ENCODE measurements at regions not wholly inside any gene's neighbourhood (a gene's known extent, or its start where the extent isn't known, plus 50 kb on each side); places are given as distances from the start of the nearest gene placed in this dataset.

DNA sequence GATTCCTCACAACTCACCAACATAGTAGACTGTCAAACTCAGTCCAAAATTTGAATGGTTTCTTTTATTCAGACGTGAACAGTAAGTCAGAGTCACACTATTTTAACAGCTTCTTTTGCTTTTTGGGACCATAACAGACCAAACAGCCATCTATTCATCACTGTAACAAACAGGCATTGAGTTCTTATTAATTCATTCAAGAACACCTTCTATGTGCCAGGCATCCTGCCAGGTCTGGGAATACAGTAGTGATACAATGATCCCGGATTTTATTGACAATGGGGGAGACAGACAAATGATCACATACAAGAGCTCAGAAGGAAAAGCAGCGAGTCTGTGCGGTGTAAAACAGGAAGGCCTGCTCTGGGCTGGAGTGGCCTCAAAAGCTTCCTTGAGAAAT is 153.3 kb upstream of the ERCC6L2 start:
- H3K27ac ChIP-seq (ENCODE audit: low read length): no peak overlapping the region
- H3K36me3 ChIP-seq (ENCODE audit: control insufficient read depth, insufficient read depth, low read length): no peaks in the 10 kb centered on the region
- H3K4me1 ChIP-seq (ENCODE audit: control insufficient read depth, insufficient read depth, low read length): no peaks in the 10 kb centered on the region
- no peaks in the 10 kb centered on the region for H3K27me3 ChIP-seq (ENCODE audit: control insufficient read depth, insufficient read depth, low read length)
- DNase-seq (ENCODE audit: low read depth, low spot score): no peak
- no peak overlapping the region for H3K4me3 ChIP-seq (ENCODE audit: low read length)
- no peaks in the 10 kb centered on the region for H3K9me3 ChIP-seq (ENCODE audit: control insufficient read depth, insufficient read depth, low read length)
- WGBS (ENCODE audit: insufficient coverage, insufficient read length): no CpG with 5 or more reads among the region's 4 CpGs

DNA sequence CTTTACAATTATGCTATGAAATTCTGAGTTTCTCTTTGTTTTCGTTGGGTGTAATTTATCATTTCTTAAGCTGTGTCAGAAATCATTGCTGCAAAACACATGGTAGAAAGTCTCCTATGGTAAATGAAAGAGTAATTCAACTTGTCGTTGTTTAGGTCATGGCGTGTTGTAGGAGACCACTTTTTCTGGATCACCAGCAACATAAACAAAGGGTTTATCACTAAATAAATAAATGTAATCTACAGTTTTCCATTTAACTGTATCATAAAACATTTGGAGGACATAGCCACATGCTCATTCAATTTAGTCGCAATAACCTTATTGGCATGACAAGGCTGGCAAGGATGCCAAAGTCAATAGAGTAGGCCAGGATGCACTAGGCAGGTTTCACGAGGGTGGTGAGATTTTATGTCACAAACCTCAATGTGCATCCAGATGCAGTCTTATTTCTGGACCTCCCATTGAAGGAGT is 154.4 kb upstream of the ERCC6L2 start:
- no peak for DNase-seq (ENCODE audit: low read depth, low spot score)
- no peaks in the 10 kb centered on the region for H3K36me3 ChIP-seq (ENCODE audit: control insufficient read depth, insufficient read depth, low read length)
- no CpG with 5 or more reads among the region's 5 CpGs for WGBS (ENCODE audit: insufficient coverage, insufficient read length)
- no peaks in the 10 kb centered on the region for H3K27me3 ChIP-seq (ENCODE audit: control insufficient read depth, insufficient read depth, low read length)
- H3K27ac ChIP-seq (ENCODE audit: low read length): no peak overlapping the region
- no peak overlapping the region for H3K4me3 ChIP-seq (ENCODE audit: low read length)
- no peaks in the 10 kb centered on the region for H3K4me1 ChIP-seq (ENCODE audit: control insufficient read depth, insufficient read depth, low read length)
- no peaks in the 10 kb centered on the region for H3K9me3 ChIP-seq (ENCODE audit: control insufficient read depth, insufficient read depth, low read length)

DNA sequence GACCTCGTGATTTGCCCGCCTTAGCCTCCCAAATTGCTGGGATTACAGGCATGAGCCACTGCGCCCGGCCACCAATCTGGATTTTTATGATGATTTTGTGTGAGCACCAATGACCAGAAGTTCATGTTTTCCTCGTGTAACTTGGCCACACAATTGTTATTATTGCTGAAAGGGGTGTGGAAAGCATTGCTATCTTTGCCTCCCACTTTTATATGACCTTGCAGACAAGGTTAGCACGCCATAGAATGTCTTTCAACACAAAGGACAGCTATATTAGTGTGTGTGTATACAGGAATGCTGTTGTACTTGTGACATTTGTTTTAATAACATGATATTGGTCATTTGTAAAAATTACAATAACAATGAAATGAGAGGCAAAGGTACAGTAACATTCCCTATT is 155.0 kb upstream of the ERCC6L2 start:
- no peaks in the 10 kb centered on the region for H3K9me3 ChIP-seq (ENCODE audit: control insufficient read depth, insufficient read depth, low read length)
- WGBS (ENCODE audit: insufficient coverage, insufficient read length): no CpG with 5 or more reads among the region's 6 CpGs

DNA sequence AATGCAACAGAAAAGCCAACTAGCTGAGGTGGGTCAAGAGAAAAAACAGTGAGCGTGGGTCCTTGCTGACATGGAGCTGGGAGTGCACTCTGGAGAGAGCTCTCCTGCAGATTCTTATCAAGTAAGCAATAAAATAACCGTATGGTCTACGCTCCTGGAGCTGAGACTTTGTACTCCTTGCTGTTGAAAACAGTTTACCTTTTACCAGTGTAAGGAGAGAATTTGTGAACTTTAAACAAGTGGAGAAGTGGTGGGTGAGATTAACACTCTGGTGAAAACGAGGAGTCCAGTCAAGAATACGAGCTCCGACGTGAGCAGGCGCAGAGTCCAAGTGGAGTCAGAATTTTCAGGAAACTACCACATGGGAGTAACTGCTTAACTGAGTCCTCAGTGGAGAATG is 156.1 kb upstream of the ERCC6L2 start:
- H3K9me3 ChIP-seq (ENCODE audit: control insufficient read depth, insufficient read depth, low read length): no peaks in the 10 kb centered on the region
- H3K4me1 ChIP-seq (ENCODE audit: control insufficient read depth, insufficient read depth, low read length): no peaks in the 10 kb centered on the region
- H3K27ac ChIP-seq (ENCODE audit: low read length): no peak overlapping the region
- H3K27me3 ChIP-seq (ENCODE audit: control insufficient read depth, insufficient read depth, low read length): no peaks in the 10 kb centered on the region
- no peaks in the 10 kb centered on the region for H3K36me3 ChIP-seq (ENCODE audit: control insufficient read depth, insufficient read depth, low read length)
- WGBS (ENCODE audit: insufficient coverage, insufficient read length): no CpG with 5 or more reads among the region's 8 CpGs
- no peak for DNase-seq (ENCODE audit: low read depth, low spot score)
- no peak overlapping the region for H3K4me3 ChIP-seq (ENCODE audit: low read length)

More for the DNA sequence above, 155.0 kb upstream of the ERCC6L2 start:
- Histone ChIP-seq H3K4me3 (ENCODE audit: low read length) (no peak overlapping the region), H3K27ac (ENCODE audit: low read length) (no peak overlapping the region), H3K36me3 (ENCODE audit: control insufficient read depth, insufficient read depth, low read length) (no peaks in the 10 kb centered on the region), H3K4me1 (ENCODE audit: control insufficient read depth, insufficient read depth, low read length) (no peaks in the 10 kb centered on the region), H3K27me3 (ENCODE audit: control insufficient read depth, insufficient read depth, low read length) (no peaks in the 10 kb centered on the region)
- DNase-seq (ENCODE audit: low read depth, low spot score): no peak

DNA sequence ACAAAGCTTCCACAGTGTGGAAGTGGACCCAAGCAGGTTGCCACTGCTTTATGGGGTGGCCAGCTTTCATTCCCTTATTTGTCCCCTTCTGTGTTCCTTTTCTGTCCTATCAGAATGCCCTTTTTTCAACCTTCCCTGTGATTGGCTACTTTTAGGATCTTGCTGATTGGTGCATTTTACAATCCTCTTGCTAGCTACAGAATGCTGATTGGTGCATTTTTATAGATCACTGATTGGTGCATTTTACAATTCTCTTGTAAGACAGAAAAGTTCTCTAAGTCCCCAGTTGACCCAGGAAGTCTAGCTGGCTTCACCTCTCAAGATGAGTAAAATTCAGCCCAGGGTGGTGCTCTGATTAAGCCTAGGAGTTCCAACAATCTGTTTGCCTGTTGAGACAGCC is 157.2 kb upstream of the ERCC6L2 start:
- Histone ChIP-seq H3K27ac (ENCODE audit: low read length) (no peak overlapping the region), H3K9me3 (ENCODE audit: control insufficient read depth, insufficient read depth, low read length) (no peaks in the 10 kb centered on the region), H3K4me1 (ENCODE audit: control insufficient read depth, insufficient read depth, low read length) (no peaks in the 10 kb centered on the region), H3K36me3 (ENCODE audit: control insufficient read depth, insufficient read depth, low read length) (no peaks in the 10 kb centered on the region), H3K4me3 (ENCODE audit: low read length) (no peak overlapping the region), H3K27me3 (ENCODE audit: control insufficient read depth, insufficient read depth, low read length) (no peaks in the 10 kb centered on the region)
- no peak for DNase-seq (ENCODE audit: low read depth, low spot score)

DNA sequence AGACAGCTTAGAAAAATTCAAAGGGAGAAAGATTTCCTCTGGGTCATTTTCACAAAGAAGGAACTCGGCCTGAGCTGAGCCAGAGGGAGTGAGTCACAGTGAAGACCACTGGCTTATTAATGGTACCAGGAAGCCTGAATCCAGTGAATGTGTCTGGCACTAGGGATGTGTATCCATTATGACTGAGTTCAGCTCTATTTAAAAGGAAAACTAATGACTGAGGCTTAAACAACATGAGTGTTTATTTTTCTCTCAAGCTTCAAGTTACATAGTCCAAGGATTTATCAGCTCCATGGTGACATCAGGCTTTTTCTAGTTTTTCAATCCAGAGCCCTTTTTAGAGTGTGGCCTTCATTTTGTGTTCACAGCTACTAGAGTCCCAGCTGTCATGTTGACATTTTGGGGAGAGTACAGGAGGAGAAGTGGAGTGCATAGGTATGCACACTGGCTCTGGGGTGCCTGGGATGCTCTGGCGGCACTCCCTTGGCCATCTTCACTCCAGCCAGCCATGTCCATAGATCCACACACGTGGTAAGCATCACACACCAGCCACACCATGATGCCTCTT is 159.5 kb upstream of the ERCC6L2 start:
- H3K36me3 ChIP-seq (ENCODE audit: control insufficient read depth, insufficient read depth, low read length): no peaks in the 10 kb centered on the region
- no peaks in the 10 kb centered on the region for H3K27me3 ChIP-seq (ENCODE audit: control insufficient read depth, insufficient read depth, low read length)
- WGBS (ENCODE audit: insufficient coverage, insufficient read length): no CpG with 5 or more reads among the region's 3 CpGs
- H3K27ac ChIP-seq (ENCODE audit: low read length): no peak overlapping the region
- H3K9me3 ChIP-seq (ENCODE audit: control insufficient read depth, insufficient read depth, low read length): no peaks in the 10 kb centered on the region
- DNase-seq (ENCODE audit: low read depth, low spot score): no peak
- H3K4me3 ChIP-seq (ENCODE audit: low read length): no peak overlapping the region
- no peaks in the 10 kb centered on the region for H3K4me1 ChIP-seq (ENCODE audit: control insufficient read depth, insufficient read depth, low read length)

DNA sequence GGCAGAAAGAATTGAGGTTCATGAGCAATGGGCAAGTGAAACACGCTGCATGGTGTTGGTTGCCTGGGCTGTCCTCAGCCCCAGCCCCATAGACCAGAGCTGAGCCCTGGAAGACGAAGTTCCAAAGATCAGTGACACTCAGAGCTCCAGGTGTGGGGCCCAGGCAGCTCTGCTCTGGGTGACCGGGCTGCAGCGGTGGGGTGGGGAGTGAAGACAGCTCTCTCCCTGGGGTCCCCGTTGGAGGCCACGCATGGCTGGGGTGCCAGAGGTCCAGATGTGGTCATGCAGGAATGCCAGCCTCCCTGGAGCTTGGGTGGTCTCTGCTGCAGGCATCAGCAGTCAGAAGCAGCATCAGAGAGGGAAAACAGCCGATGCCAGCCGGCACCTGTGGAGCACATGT is 165.0 kb upstream of the ERCC6L2 start:
- DNase-seq (ENCODE audit: low read depth, low spot score): no peak
- no peaks in the 10 kb centered on the region for H3K4me1 ChIP-seq (ENCODE audit: control insufficient read depth, insufficient read depth, low read length)
- H3K9me3 ChIP-seq (ENCODE audit: control insufficient read depth, insufficient read depth, low read length): no peaks in the 10 kb centered on the region
- no peak overlapping the region for H3K4me3 ChIP-seq (ENCODE audit: low read length)
- H3K27ac ChIP-seq (ENCODE audit: low read length): no peak overlapping the region
- H3K36me3 ChIP-seq (ENCODE audit: control insufficient read depth, insufficient read depth, low read length): no peaks in the 10 kb centered on the region
- WGBS (ENCODE audit: insufficient coverage, insufficient read length): no CpG with 5 or more reads among the region's 8 CpGs
- H3K27me3 ChIP-seq (ENCODE audit: control insufficient read depth, insufficient read depth, low read length): no peaks in the 10 kb centered on the region

DNA sequence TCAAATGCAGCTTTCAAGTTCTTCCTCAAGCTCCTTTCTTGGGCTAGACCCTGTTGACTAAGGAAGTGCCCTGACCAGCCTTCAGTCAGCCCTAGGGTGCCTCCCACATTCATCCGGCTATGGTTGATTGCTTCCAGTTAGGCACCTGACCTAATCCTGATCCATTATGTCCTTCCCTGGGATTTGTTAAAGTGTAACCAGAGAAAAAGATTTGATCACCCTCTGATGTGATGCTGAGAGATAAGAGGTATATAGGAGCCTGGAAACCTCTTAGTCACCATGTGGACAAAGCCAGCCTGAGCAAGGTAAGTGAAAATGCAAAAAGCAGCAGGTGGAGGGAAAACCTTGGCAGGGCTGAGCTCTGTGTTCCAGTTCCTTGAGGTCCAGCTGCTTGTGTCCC is 178.8 kb upstream of the ERCC6L2 start:
- Histone ChIP-seq H3K27ac (ENCODE audit: low read length) (no peak overlapping the region), H3K36me3 (ENCODE audit: control insufficient read depth, insufficient read depth, low read length) (no peaks in the 10 kb centered on the region), H3K27me3 (ENCODE audit: control insufficient read depth, insufficient read depth, low read length) (no peaks in the 10 kb centered on the region), H3K4me1 (ENCODE audit: control insufficient read depth, insufficient read depth, low read length) (no peaks in the 10 kb centered on the region), H3K4me3 (ENCODE audit: low read length) (no peak overlapping the region), H3K9me3 (ENCODE audit: control insufficient read depth, insufficient read depth, low read length) (no peaks in the 10 kb centered on the region)
- no peak for DNase-seq (ENCODE audit: low read depth, low spot score)
- no CpG with 5 or more reads among the region's 1 CpG for WGBS (ENCODE audit: insufficient coverage, insufficient read length)

DNA sequence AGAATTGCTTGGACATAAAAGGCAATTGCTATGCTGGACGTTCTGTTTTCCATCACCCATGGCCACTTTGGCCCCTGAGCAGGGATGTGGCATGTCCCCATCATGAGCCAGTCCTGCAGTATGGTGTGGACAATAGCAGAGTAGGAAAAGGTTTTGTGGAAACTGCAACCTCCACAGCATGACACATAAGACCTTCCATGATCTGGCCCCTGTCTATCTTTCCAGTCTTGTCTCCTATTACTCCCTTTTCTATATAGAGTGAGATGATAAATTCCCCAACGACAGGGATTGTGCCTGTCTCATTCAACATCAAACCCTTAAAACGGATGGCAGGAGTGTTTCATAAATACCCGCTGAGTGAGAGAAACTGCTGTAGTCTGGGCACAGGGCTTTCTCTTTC is 174.7 kb upstream of the PTCH1 start:
- no peak for DNase-seq (ENCODE audit: low read depth, low spot score)
- Histone ChIP-seq H3K27ac (ENCODE audit: low read length) (no peak overlapping the region), H3K9me3 (ENCODE audit: control insufficient read depth, insufficient read depth, low read length) (no peaks in the 10 kb centered on the region), H3K36me3 (ENCODE audit: control insufficient read depth, insufficient read depth, low read length) (no peaks in the 10 kb centered on the region), H3K4me1 (ENCODE audit: control insufficient read depth, insufficient read depth, low read length) (0 out of 2 replicates have a peak, but pooled peaks cover 1% of the 10 kb centered on the region), H3K4me3 (ENCODE audit: low read length) (no peak overlapping the region), H3K27me3 (ENCODE audit: control insufficient read depth, insufficient read depth, low read length) (no peaks in the 10 kb centered on the region)
- WGBS (ENCODE audit: insufficient coverage, insufficient read length): no CpG with 5 or more reads among the region's 4 CpGs

DNA sequence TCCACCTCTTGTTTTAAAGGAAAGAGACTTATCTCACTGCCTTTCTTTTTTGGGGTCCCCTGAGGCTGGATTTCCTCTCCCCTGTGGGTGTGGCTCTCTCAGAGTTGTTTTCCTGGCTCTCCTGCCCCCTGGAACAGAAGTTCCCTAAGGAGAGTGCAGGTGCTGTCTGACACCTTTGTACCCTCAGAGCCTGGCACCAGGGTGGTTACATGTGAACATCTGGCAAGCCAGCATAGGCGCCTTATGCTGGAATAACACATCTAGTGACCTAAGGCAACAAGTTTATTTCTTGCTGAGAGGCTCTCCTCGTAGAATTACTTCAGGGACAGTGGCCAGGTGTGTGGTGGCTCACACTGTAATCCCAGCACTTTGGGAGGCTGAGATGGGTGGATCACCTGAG is 172.9 kb upstream of the PTCH1 start:
- Histone ChIP-seq H3K36me3 (ENCODE audit: control insufficient read depth, insufficient read depth, low read length) (no peaks in the 10 kb centered on the region), H3K9me3 (ENCODE audit: control insufficient read depth, insufficient read depth, low read length) (no peaks in the 10 kb centered on the region; the same call in 1 of the 2 replicates), H3K27me3 (ENCODE audit: control insufficient read depth, insufficient read depth, low read length) (no peaks in the 10 kb centered on the region), H3K27ac (ENCODE audit: low read length) (no peak overlapping the region), H3K4me1 (ENCODE audit: control insufficient read depth, insufficient read depth, low read length) (0 out of 2 replicates have a peak, but pooled peaks cover 1% of the 10 kb centered on the region), H3K4me3 (ENCODE audit: low read length) (no peak overlapping the region)
- WGBS (ENCODE audit: insufficient coverage, insufficient read length): no CpG with 5 or more reads among the region's 2 CpGs
- DNase-seq (ENCODE audit: low read depth, low spot score): no peak

DNA sequence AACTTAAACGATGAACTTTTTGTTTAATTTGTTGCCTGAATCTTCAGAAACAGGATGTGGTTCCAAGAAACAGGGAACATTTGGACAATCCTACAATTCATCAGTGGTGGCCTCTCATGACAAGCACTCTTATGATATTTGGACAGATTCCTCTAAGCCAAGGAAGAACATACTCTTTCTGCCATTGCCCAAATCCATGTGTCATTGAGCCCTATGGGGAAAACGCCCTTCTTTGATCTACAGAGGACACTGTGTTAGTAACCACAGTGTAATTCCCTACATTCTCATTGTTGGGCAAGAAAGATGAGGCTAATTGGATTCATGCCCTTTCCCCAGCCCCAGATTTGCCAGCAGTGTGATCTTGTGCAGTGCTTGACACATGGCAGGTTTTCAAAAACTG is 167.7 kb upstream of the PTCH1 start:
- no CpG with 5 or more reads among the region's 2 CpGs for WGBS (ENCODE audit: insufficient coverage, insufficient read length)
- no peaks in the 10 kb centered on the region for H3K36me3 ChIP-seq (ENCODE audit: control insufficient read depth, insufficient read depth, low read length)
- H3K27me3 ChIP-seq (ENCODE audit: control insufficient read depth, insufficient read depth, low read length): no peaks in the 10 kb centered on the region

More for the DNA sequence above, 167.7 kb upstream of the PTCH1 start:
- DNase-seq (ENCODE audit: low read depth, low spot score): no peak
- no peak overlapping the region for H3K27ac ChIP-seq (ENCODE audit: low read length)
- H3K4me3 ChIP-seq (ENCODE audit: low read length): no peak overlapping the region
- H3K4me1 ChIP-seq (ENCODE audit: control insufficient read depth, insufficient read depth, low read length): 0 out of 2 replicates have a peak, but pooled peaks cover 1% of the 10 kb centered on the region
- H3K9me3 ChIP-seq (ENCODE audit: control insufficient read depth, insufficient read depth, low read length): no peaks in the 10 kb centered on the region; the same call in 1 of the 2 replicates

Data from iPS DF 6.9 (cell line).